22Rv1 (cell line): ENCODE measurements at regions not wholly inside any gene's neighbourhood (a gene's known extent, or its start where the extent isn't known, plus 50 kb on each side); places are given as distances from the start of the nearest gene placed in this dataset.

Experiments
- H3K27ac ChIP-seq: fragments of 450-650 bp; 2 replicates; pipeline ENCODE4 v1.5.1; 2017
- CTCF ChIP-seq: fragments of 450-650 bp; IDR thresholded peaks from 2 replicates; pipeline ENCODE4 v1.5.1; 2017; ENCODE audit warnings: mild to moderate bottlenecking
- ZFX ChIP-seq: fragments of 450-650 bp; IDR thresholded peaks from 2 replicates; pipeline ENCODE4 v1.6.1; 2017; ENCODE audit warnings: antibody characterized with exemption, borderline replicate concordance

GRCh38 chr6:164731539-164731938 is 577.9 kb downstream of the C6orf118 start:
- H3K27ac ChIP-seq = no peak overlapping the region
- TF ChIP-seq ZFX = no peak
- no peak for TF ChIP-seq CTCF

- no peak for TF ChIP-seq CTCF
- TF ChIP-seq ZFX = no peak
- H3K27ac ChIP-seq = no peak overlapping the region
These were observed 587.9 kb downstream of the C6orf118 start for GRCh38 chr6:164721460-164721859.

GRCh38 chr6:164700497-164700896 is 608.9 kb downstream of the C6orf118 start:
- no peak for TF ChIP-seq CTCF
- no peak overlapping the region for H3K27ac ChIP-seq

GRCh38 chr6:164695896-164696295 is 613.5 kb downstream of the C6orf118 start:
- no peak for TF ChIP-seq ZFX
- no peak for TF ChIP-seq CTCF
- no peak overlapping the region for H3K27ac ChIP-seq

GRCh38 chr6:164694386-164694785 is 615.0 kb downstream of the C6orf118 start:
- H3K27ac ChIP-seq = no peak overlapping the region

GRCh38 chr6:164693944-164694343 is 615.5 kb downstream of the C6orf118 start:
- TF ChIP-seq ZFX (no peak), CTCF (no peak)

More at GRCh38 chr6:164694386-164694785, 615.0 kb downstream of the C6orf118 start:
- no peak for TF ChIP-seq CTCF
- TF ChIP-seq ZFX = no peak

GRCh38 chr6:164692772-164693510 is 616.5 kb downstream of the C6orf118 start:
- no peak for TF ChIP-seq CTCF
- no peak for TF ChIP-seq ZFX
- no peak overlapping the region for H3K27ac ChIP-seq

More at GRCh38 chr6:164693944-164694343, 615.5 kb downstream of the C6orf118 start:
- no peak overlapping the region for H3K27ac ChIP-seq
